ENCODE measurements at regions not wholly inside any gene's neighbourhood (a gene's known extent, or its start where the extent isn't known, plus 50 kb on each side); places are given as distances from the start of the nearest gene placed in this dataset.
A peak's percentile ranks its signal among the peaks of the same experiment; 100 is the strongest.

DNA sequence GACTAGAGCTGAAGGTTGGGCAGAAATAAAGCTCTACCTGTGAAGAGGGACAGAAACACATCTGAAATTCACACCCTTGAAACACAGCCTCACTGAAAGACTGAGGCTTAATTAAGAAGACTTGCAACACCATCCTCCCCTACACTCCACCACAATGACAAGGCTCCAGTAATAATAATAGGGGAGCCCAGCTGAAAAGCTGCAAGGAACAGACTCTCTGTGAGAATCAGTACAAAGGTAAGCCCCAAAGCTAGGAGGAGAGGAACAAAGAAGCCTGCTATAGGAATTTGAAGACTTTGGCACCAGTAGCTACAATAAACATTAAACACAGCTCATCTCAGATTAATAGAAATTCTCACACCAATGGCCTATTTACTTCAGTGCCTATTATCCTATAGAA, 176.9 kb downstream of the FAT3 start:
- no peak overlapping the region for H3K4ac ChIP-seq (replicated peaks; ENCODE audit: insufficient read length, low read depth, low read length)
- H3K4me1 ChIP-seq (replicated peaks in 1 of 4; ENCODE audit: control insufficient read depth in 3 of 4, insufficient read depth in 4 of 4, low read length in 3 of 4), result peaks cover 2 to 9% (median 4%) of the 10 kb centered on the region in 4 experiments; a peak in 5 of 7 replicates
- H2BK20ac ChIP-seq (ENCODE audit: low read length), result peak overlapping the region; percentile 69; the same call in 1 of the 2 replicates
- H3K79me2 ChIP-seq (ENCODE audit: control insufficient read depth in 1 of 2, insufficient read depth in 2 of 2, low read length in 2 of 2), result no peaks in the 10 kb centered on the region
- H4K8ac ChIP-seq (ENCODE audit: extremely low read depth, insufficient read depth, low read length), result no peak overlapping the region
- no peaks in the 10 kb centered on the region for H4K20me1 ChIP-seq (replicated peaks in 1 of 2; ENCODE audit: control insufficient read depth in 1 of 2, insufficient read depth in 2 of 2, low read length in 2 of 2)
- no peak overlapping the region for H2BK5ac ChIP-seq (ENCODE audit: low read depth, low read length)
- DNase-seq (ENCODE audit: low read depth in 1 of 2, low spot score in 2 of 2) (no peak), FAIRE-seq (peak; percentile 84)
- H3K4me2 ChIP-seq (ENCODE audit: insufficient read depth in 1 of 2, low read depth in 2 of 2, low read length in 2 of 2), result no peak overlapping the region
- H3K27me3 ChIP-seq (replicated peaks in 1 of 4; ENCODE audit: control insufficient read depth in 3 of 4, extremely low read depth in 1 of 4, insufficient read depth in 3 of 4, low read length in 3 of 4), result no peaks in the 10 kb centered on the region
- no peak overlapping the region for H3K9ac ChIP-seq (replicated peaks in 1 of 4; ENCODE audit: extremely low read depth in 1 of 4, low read depth in 3 of 4, low read length in 3 of 4)
- no peak overlapping the region for H2BK15ac ChIP-seq (ENCODE audit: low read length)
- no peak overlapping the region for H3K4me3 ChIP-seq (ENCODE audit: extremely low read depth in 1 of 4, insufficient read depth in 2 of 4, low read depth in 3 of 4, low read length in 4 of 4)
- no peak overlapping the region for H4K91ac ChIP-seq (replicated peaks; ENCODE audit: insufficient read length, low read length)
- no peak overlapping the region for H3K14ac ChIP-seq (ENCODE audit: insufficient read length)
- H4K5ac ChIP-seq (ENCODE audit: insufficient read length, low read depth, low read length), result peak overlapping the region; percentile 11
- H3K36me3 ChIP-seq (ENCODE audit: control insufficient read depth in 2 of 4, insufficient read depth in 4 of 4, low read length in 3 of 4), result peaks cover 0 to 6% (median 0%) of the 10 kb centered on the region in 4 experiments; a peak in 1 of 8 replicates
- no peak overlapping the region for H2BK12ac ChIP-seq (ENCODE audit: low read depth, low read length)
- TF ChIP-seq HDAC2 (IDR thresholded peaks at IDR 0.05; ENCODE audit: borderline replicate concordance in 1 of 2, low read depth in 2 of 2, low read length in 2 of 2) (0 out of 4 replicates have a peak, but pooled peaks of 1 of the 2 experiments have one; percentile 45), POLR2A (IDR thresholded peaks at IDR 0.05; ENCODE audit: control extremely low read depth in 1 of 2, low read depth in 2 of 2, low read length in 2 of 2) (no peak)
- H3K23ac ChIP-seq (ENCODE audit: insufficient read length), result no peak overlapping the region
- ChIA-PET POLR2A (ENCODE audit: partially characterized antibody) (interaction anchor here (0.9 to 1.6 kb wide), 2 partner anchors 17 to 110 kb away, joined by 3 to 4 read pairs; no protein-coding TSS in a partner anchor), CTCF (ENCODE audit: partially characterized antibody) (interaction anchor here (0.6 to 2.6 kb wide), 13 partner anchors 11 to 485 kb away, joined by 3 to 8 read pairs (median 4); no protein-coding TSS in a partner anchor)
- H3K27ac ChIP-seq (ENCODE audit: low read depth, low read length), result no peak overlapping the region
- no peak overlapping the region; the same call in 1 of the 2 replicates for H2AK5ac ChIP-seq (ENCODE audit: low read depth, low read length)
- no peaks in the 10 kb centered on the region for H3K23me2 ChIP-seq (ENCODE audit: low read depth, low read length)
- no peaks in the 10 kb centered on the region; the same call in 1 of the 2 replicates for H3K79me1 ChIP-seq (ENCODE audit: low read depth, low read length)
- peak overlapping the region; percentile 10; the same call in 1 of the 2 replicates for H3K18ac ChIP-seq (ENCODE audit: extremely low read depth, low read length)
- H2BK120ac ChIP-seq (replicated peaks; ENCODE audit: low read depth, low read length), result peak overlapping the region; percentile 23
- no peak overlapping the region for H3K56ac ChIP-seq (replicated peaks; ENCODE audit: insufficient read length, low read depth, low read length)
- H2AFZ ChIP-seq (ENCODE audit: low read length), result 0 out of 2 replicates have a peak overlapping the region, but pooled peaks have one; percentile 6
- no peaks in the 10 kb centered on the region for H3K9me3 ChIP-seq (ENCODE audit: insufficient read depth in 2 of 2, low read depth in 1 of 2, low read length in 1 of 2)
